Glomerular visceral epithelial cell (primary cell): ENCODE measurements at regions not wholly inside any gene's neighbourhood (a gene's known extent, or its start where the extent isn't known, plus 50 kb on each side); places are given as distances from the start of the nearest gene placed in this dataset.
A peak's percentile ranks its signal among the peaks of the same experiment; 100 is the strongest.

Experiments
- DNase-seq: peaks from one replicate; pipeline ENCODE4 v3.0.0-alpha.2; 2016; ENCODE audit errors: extremely low spot score

DNA sequence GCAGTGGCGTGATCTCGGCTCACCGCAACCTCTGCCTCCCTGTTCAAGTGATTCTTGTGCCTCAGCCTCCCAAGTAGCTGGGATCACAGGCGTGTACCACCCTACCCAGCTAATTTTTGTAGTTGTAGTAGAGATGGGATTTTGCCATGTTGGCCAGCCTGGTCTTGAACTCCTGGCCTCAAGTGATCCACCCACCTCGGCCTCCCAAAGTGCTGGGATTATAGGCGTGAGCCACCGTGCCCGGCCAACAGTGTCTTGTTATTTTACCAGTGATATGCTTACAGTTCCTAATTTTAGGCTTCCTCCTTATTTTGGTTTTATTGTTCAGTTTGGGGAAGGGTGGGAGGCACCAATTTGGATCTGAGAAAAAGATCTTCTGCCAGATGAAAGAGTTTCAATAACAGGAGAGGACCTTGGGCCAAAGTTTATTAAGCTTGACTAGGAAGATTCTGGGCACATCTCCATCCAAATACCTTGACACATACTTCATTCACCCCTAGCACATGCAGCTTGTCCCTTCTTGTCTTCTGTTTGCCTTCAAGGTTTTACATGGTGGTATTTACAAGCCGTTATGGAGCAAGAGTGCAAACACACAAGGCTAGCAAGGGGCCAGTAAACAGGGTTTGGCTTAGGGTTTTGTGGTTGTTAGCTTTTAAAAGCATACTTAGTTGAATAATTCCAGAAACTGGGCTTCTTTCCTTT lies 168.1 kb upstream of the DMRT1 start:
- DNase-seq, result no peak

DNA sequence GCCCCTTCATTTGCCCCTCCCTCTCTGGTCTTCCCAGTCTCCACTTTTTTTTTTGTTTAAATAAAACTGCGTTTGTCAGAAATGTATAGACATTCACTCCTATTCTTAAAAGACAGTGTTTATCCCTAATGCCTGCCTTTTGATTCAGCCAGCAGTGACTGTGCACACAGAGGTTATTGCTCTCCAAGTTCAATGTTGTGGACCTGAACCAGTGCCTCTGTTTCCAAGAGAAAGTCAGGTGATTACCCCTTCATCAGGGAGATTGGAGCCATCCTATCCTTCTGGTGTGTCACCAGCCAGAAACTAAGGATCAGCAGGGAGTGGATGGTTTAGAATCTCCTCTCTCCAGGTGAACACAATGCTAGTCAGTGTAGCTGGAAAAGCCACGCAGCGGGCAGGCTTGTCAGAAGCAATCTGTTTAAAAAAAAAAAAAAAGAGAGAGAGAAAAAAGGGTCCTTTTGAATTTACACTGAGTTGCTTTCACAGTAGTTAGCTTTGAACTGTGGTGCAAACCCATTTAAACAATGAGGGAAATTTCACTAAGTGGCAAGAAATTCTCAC lies 167.5 kb upstream of the DMRT1 start:
- no peak for DNase-seq

DNA sequence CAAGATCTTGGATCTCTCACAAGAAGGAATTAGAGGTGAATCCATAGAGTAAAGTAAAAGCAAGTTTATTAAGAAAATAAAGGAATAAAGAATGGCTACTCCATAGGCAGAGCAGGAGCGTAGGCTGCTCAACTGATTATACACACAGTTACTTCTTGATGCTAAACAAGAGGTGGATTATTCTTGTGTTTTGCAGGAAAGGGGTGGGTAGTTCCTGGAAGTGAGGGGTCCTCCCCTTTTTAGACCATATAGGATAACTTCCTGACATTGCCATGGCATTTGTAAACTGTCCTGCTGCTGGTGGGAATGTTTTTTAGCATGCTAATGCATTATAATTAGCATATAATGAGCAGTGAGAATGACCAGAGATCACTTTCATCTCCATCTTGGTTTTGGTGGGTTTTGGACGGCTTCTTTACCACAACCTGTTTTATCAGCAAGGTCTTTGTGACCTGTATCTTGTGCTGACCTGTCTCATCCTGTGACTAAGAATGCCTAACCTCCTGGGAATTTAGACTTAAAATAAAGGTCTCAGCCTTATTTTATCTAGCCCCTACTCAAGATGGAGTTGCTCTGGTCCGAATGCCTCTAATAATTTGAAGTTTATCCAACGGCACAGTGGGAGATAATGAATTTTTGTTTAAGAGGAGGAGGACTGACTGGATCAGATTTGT lies 165.7 kb upstream of the DMRT1 start:
- DNase-seq, result no peak

DNA sequence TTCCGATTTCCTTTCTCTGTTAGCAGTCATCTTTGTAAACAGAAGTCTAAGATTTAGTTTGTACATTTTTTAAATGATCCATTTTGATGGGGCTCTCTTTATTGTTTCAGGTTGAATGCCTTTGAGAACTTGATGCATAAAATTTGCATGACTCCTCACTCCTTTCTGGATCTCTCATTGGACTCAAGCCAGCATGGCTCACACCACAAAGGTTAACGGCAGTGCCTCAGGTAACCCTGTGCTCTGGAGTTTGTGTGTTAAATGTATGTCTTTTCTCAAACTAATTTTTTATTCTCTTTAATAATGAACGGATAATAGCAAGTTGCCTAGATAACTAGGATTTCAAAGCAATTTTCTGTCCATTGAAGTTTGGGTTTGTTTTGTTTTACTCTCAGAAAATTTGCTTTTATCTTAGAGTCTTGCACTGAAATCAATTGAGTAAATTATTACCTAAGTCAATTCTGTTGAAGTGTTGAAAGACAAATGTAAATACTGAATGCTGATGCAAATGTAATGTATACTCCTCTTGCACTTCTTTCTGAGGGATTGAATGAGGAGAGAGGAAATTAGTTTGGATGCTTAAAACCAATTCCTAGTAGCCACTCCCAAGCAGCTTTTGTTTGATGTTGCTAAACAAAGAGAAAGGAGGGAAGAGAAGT lies 164.6 kb upstream of the DMRT1 start:
- DNase-seq, result peak; percentile 29

DNA sequence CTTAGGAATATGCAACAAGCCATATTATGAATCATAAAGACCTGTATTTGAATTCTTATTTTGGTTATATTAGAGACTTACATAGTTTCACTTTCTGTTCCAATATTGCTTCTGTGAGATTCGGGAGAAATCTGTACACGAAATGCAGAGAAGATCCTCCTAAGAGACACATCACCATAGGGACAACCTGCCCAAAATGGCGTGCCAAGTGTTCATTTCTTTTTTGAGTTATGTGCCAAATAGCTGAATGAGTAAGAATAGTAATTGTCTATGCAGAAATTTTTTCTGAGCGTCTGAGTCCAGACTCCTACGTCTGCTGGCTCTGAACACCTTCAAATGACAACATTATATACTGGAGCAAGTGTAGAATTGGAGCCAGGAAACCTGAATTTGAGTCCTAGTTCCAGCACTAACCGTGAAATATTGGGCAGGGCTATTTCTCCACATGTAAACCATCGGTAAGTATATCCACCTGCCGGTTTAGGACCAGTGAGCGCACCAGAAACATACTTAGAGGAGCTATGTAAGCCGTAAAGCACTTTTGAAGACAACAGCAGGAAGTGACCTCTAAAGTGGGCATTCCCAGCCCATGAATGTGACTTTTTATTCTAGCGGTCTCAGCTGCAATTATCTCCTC lies 163.9 kb upstream of the DMRT1 start:
- DNase-seq, result no peak

DNA sequence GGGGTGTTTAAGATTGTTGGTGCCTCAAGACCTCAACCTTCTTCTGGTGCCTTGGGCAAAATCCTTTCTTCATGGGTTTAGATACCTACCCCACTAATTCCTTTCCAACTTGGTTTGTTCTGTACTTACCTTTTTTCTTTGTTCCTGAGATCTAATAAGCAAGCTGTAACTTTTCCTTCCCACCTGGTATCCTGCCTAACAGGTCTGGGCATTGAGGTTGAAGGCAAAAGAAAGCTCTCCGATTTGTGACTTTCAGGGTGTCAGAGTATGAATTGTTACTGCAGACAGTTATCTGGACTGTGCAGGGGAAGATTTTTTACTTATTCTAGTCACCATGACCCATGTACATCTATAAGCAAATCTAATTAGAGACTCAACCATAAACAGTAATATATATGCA lies 162.6 kb upstream of the DMRT1 start:
- DNase-seq, result no peak

DNA sequence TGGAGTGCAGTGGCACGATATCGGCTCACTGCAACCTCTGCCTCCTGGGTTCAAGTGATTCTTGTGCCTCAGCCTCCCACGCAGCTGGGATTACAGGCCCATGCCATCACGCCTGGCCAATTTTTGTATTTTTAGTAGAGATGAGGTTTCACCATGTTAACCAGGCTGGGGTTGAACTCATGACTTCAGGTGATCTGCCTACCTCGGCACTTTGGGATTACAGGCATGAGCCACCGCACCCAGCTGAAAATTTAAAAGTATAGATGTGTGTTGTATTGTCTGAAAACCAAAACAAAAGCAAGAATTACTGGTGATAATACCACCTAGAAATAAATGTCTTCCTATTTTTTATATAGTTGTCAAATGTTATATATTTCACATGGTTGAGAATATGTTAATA lies 162.0 kb upstream of the DMRT1 start:
- no peak for DNase-seq

DNA sequence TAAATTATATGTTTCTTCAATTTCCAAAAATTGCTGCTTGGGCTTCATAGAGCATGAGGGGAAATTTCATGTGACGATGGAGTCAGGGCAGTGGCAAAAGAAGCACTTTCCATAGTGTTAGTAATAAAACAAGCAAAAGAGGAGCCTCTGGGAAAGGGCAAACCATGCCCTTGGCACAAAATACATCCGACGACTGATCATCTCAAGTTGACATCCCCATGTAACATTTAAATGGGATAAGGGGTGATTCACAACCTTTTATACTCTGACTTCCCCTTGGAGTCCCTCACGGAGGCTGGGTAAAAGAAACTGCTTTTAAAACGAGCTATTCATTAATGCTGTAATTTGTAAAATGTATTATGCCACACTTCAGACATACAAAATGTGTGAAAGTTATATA lies 161.4 kb upstream of the DMRT1 start:
- no peak for DNase-seq

DNA sequence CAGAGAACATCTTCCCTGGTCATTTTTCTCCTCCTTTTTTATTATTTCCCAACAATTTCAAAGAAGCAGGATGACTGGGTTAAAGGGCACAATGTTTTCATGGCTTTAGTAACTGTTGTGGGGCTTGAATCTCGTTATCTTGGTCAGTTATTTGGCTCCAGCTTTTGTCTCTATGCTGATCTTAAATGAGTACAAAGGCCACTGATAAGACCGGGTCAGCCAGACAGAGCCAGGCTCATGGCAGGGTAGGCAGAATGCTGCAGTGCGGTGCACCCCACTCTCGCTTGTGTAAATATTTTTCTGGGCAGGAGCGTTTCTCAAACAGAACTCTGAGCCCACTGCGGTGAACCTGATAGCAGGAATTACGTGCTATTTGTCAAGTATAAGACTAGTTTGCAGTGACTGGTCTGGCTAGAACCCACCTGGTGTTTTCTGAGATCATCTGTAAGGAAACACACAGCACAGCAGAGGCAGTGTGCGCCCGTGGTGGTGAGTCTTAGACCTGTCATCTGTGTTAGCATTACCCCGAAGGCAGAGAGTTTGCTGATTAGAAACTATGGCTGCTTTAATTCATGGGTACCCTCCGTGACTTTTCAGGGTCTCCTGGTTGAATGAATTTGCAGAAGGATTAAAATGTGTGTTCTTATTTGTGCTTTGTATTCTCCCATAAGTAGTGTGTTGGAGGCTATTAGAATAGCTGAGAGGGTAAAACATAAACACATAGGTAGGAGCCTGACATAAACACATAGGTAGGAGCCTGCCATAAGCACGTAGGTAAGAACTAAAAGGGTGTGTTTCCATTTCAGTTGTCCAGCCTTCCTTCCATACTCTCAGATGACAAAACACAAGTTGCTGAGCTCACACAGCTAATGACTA lies 158.6 kb upstream of the DMRT1 start:
- no peak for DNase-seq

DNA sequence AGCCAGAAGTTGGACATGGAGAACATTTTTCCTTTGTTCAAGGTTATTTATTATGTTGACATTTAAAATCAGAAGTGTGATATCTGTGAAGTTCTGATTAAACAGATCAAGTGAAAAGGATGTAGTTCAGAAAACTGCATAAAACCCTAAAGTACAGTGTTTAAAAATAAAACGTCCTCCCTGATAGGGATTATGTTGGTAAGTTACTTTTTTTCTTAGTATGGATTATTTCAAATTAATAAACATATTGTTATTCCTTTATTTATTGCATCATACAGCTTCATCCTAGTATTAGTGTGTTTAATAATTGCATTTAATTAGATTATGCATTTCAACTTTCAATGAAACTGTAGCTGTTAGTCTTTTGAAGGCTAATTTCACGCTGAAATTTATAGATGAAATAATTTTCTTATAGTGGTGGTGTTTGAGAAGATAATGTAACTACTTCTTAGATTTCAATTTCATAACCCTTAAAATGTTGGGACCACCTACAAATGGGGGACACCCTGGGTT lies 157.9 kb upstream of the DMRT1 start:
- no peak for DNase-seq

DNA sequence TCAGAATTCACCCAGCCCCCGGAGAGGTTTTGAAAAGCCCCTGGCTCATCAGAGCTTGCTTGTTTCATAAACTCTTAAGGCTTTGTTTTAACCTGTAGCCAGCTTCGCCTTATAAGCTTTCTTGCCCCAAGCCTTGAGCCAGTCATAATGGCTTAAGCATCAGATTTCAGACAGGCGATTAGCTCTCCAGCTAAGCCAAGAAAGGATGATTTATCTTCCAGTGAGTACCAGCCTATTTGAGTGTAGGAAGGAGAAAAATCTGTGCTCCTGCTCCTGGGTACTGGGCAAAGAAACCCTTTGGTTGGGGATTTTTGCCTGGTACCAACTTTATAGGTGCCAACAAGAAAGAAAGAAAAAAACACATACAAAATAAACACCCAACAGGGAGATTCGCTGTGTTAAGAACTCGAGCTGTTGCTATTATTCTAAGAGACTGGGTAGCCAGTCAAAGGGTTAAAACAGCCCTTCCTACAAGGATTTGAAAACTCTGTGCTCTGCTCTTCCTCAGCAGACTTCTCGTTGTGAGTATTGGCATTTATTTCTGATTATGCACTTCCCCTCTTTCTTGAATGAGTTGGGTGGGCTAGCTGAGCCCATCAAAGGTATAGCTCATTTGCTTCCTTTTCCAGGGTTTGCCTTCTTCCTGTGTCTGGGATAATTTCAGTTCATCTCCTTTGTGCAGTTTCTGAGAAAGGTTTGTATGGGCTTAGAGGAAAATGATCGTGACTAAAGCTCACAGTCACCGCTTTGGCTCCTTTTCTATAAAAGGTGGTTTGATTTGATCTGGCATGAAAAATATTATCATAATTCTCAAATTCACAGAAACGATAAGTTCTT lies 157.2 kb upstream of the DMRT1 start:
- peak; percentile 6 for DNase-seq

DNA sequence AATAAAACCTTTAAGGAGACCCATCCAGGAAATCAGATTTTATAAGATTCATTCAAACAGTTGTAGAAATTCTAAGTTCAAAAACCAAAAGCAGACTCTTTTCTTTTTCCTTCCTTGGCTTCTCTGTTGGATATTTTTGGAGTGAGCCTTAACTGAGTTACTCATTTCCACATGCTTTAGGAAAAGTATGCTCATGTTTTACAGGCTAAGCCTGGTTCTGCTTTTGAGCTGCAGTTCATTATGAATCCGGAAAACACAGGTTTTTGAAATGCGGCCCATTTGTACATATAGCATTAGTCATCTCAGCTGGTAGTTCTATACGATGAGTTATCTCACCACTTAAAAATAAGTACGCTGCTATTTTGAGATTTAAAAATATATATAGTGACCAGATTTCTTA lies 156.6 kb upstream of the DMRT1 start:
- DNase-seq, result peak; percentile 18

DNA sequence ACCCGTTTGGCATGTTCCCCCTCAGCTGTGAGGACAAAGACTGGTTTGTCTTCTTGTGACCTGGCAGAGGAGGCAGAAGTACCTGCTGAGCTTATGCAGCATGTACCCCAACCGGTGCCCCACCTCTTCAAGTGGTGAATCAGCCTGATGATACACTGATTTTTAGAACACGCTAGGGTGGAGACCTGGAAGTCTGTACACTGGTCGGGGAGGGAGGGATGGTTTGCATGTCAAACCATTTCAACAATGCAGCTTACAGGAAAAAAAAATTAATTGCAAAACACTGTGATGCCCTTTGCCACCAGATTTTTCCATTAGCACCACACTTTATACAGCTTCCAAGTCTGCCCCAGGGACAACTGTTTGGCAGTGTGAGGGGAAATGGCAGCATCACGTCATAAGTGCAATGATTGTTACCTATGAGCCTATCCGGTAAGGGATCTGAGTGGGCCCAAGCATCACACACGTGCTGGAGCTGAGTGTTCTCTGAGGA lies 155.1 kb upstream of the DMRT1 start:
- DNase-seq, result no peak

DNA sequence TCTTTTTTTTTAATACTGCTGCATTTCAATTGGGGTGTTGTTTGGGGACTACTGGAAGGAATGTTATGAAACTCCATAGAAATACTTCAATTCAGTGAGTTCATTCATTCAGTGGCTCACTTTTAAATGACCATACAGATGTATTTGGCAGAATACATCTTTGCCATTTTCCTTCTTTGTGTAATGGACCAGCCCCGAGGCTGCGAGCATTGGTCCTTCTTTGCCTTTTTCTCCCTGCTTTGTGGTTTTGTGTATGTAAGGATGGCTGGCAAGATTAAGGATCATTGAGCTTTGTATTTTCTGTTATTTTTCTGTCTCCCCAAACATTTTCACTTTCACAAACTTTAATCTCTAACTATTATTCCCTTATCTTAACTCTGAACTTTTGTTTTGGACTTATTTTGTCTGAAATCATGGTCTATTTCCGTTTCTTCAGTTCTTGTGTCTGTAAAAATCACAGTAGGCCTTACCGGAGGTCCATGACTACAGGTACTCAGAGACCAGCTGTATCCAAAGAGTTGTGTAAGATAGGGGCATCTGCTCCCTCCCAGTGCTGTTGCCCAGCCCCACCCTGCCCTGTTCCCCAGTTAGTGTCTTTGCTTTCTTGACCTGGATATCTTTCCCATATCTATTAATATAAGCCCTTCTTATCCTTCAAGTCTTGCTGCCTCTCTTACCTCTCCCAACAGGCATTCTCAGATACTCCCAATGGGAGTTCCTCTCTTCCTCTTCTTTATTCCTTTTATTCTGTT lies 154.3 kb upstream of the DMRT1 start:
- DNase-seq, result no peak

DNA sequence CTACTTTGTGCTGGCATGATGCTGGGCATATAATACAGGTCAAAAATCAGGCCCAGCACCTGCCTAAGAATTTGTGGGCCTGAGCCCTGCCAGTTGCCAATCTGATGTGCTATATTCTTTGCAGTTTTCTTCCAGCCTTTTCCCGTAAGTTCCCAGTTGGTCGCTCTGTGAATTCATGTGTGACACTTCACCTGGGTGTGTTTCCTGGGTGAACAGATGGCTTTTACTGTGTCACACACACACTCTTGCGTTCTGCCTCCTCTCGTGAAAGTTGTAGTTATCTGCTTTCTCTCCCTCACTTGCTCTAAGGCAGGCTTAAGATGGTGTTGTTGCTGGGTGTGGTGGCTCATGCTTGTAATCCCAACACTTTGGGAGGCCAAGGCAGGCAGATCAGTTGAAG lies 153.5 kb upstream of the DMRT1 start:
- no peak for DNase-seq

DNA sequence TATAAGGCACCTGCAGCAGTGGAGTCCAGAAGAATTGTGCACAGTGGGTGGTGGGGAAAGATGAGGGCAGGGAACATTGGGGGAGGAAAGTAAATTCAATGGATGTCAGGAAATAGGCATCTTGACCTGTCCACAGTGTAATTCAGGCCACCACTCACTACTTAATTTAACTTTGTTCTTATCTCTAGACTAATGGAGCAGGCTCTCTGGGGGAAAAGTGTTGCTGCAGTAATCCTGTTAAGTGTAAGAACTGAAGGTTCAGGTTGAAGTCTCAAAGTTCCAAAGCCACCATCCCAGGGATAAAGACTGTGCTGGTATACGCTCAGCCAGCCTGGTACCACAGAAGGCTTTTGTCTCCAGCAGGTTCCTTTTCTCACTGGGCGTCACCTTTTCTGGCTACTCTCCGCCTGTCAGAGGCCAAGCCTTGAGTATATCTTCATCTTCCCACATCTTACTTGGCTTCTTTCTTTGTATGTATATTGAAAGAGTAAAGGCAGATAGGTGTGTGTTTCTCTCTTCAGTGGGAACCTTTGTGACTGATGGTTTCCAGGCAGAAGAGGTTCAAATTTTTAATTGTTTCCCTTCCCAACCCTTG lies 150.9 kb upstream of the DMRT1 start:
- no peak for DNase-seq

DNA sequence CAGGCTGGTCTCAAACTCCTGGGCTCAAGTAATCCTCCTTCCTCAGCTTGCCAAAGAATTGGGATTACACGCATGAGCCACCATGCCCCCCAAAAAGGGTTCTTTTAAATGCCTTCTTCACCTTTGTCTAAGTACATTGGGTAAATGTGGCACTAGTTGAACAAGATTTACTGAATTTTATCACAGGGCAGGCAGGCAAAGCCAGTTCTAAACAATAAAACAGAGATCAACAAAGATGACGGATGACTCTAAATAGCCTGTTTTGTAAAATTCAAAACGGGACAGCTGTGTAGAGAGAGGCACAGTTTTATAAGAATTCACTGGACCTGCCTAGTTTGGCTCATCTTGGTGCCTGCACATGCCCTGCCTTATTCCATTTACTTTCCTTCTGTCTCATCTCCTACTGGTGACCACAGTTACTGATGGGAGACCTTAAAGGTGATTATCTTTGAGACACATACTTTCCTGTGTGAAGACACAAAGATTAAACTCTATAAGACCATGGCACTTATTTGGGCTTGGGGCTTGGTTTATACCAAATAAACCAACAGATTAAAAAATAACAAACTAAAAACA lies 149.6 kb upstream of the DMRT1 start:
- no peak for DNase-seq

DNA sequence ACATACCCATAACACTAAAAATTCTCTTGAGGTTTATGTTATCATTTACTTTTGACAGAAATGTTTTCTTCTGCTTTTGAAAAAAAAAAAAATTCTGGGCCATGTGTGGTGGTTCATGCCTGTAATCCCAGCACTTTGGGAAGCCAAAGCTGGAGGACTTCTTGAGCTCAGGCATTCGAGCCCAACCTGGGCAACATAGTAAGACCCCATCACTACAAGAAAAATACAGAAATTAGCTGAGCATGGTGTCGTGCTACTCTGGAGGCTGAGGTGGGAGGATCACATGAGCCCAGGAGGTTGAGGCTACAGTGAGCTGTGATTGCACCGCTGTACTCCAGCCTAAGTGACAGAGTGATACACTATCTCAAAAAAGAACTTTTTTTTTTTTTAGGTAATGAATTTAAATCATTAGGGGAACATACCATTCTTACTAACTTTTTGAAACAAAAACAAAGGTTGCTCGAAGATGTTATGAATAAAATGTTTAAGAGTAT lies 148.8 kb upstream of the DMRT1 start:
- DNase-seq, result no peak
